AG04449 (cell line): ENCODE measurements at regions not wholly inside any gene's neighbourhood (a gene's known extent, or its start where the extent isn't known, plus 50 kb on each side); places are given as distances from the start of the nearest gene placed in this dataset.

Experiments
- CTCF ChIA-PET: fragments of 350-600 bp; formaldehyde crosslinking; extraction: SDS; loops from one replicate; lab custom pipeline; 2021; ENCODE audit warnings: antibody characterized with exemption; lab: Yijun Ruan, JAX
- POLR2A ChIA-PET: fragments of 400-600, 350-600 bp; formaldehyde crosslinking; extraction: SDS; loops from one replicate; lab custom pipeline; 2020; ENCODE audit warnings: antibody characterized with exemption, inconsistent platforms; lab: Yijun Ruan, JAX
- DNase-seq: peaks from one replicate; pipeline ENCODE4 v3.0.0-alpha.2; 2010; ENCODE audit warnings: low read depth, low spot score
- H3K4me3 ChIP-seq: 2 replicates; pipeline ENCODE4 v1.5.1; 2011; ENCODE audit warnings: low read depth, mild to moderate bottlenecking, control low read depth, low read length
- CTCF ChIP-seq: IDR thresholded peaks from one replicate; pipeline ENCODE4 v1.5.1; 2011; ENCODE audit warnings: mild to moderate bottlenecking, moderate library complexity, low read length, control low read depth, inconsistent platforms; ENCODE audit not compliant: insufficient read depth; ENCODE audit errors: missing control alignments

- DNase-seq = no peak
- no peak overlapping the region for H3K4me3 ChIP-seq
- ChIA-PET POLR2A (no interaction called here), CTCF (interaction anchor here (0.8 kb wide), 1 partner anchor 17 kb away, joined by 3 read pairs; no protein-coding TSS in a partner anchor)
- no peak for TF ChIP-seq CTCF
These were observed 351.6 kb upstream of the TBX3 start for GRCh38 chr12:115035535-115036107.

GRCh38 chr12:115032521-115032920, 348.5 kb upstream of the TBX3 start:
- DNase-seq = no peak
- ChIA-PET POLR2A (no interaction called here), CTCF (no interaction called here)
- no peak overlapping the region for H3K4me3 ChIP-seq
- TF ChIP-seq CTCF = no peak

- no peak for DNase-seq
- TF ChIP-seq CTCF = no peak
- ChIA-PET POLR2A (no interaction called here), CTCF (no interaction called here)
- H3K4me3 ChIP-seq = no peak overlapping the region
These were observed 346.0 kb upstream of the TBX3 start for GRCh38 chr12:115030017-115030416.

- ChIA-PET POLR2A (no interaction called here), CTCF (no interaction called here)
- no peak for TF ChIP-seq CTCF
- no peak overlapping the region for H3K4me3 ChIP-seq
- no peak for DNase-seq
These were observed 340.6 kb upstream of the TBX3 start for GRCh38 chr12:115024531-115024930.

GRCh38 chr12:115023279-115024265, 339.6 kb upstream of the TBX3 start:
- CTCF ChIA-PET = no interaction called here
- no peak for TF ChIP-seq CTCF

GRCh38 chr12:115020091-115020490, 336.1 kb upstream of the TBX3 start:
- TF ChIP-seq CTCF = no peak
- no peak overlapping the region for H3K4me3 ChIP-seq
- DNase-seq = no peak
- CTCF ChIA-PET = no interaction called here
- POLR2A ChIA-PET = no interaction called here

More at GRCh38 chr12:115023279-115024265, 339.6 kb upstream of the TBX3 start:
- POLR2A ChIA-PET = no interaction called here
- H3K4me3 ChIP-seq = no peak overlapping the region
- peak; percentile 9 for DNase-seq
